K562 (cell line): ENCODE measurements at regions not wholly inside any gene's neighbourhood (a gene's known extent, or its start where the extent isn't known, plus 50 kb on each side); places are given as distances from the start of the nearest gene placed in this dataset.

Experiments used
- ATAC-seq: fragments of 200-7000 bp; cut with Tn5 transposase; 3 replicates; pipeline ENCODE4 v1.9.1; 2020; ENCODE audit warnings: moderate library complexity
- BruUV-seq: library from RNA; stranded (reverse); fragments of 400-500 nt; replicated peaks from 2 replicates; lab custom pipeline; 2021; lab: Mats Ljungman, UMichigan
- CTCF ChIA-PET: fragments of 300-600 bp; formaldehyde crosslinking; extraction: SDS; loops from one replicate; lab custom pipeline; 2021; ENCODE audit warnings: low intra/inter-chr PET ratio; lab: Yijun Ruan, JAX
- POLR2A ChIA-PET: fragments of 300-600, 350-650 bp; sonication (Branson Sonifier 250); formaldehyde crosslinking; extraction: SDS; loops from one replicate; lab custom pipeline; 2021; ENCODE audit warnings: antibody characterized with exemption, inconsistent platforms; lab: Yijun Ruan, JAX
- DNase-seq, 4 experiments: peaks; one replicate each; pipeline versions ENCODE4 v3.0.0 to v3.0.0-alpha.2; 2011 to 2018; ENCODE audit warnings: low spot score in 3 of 4, mixed read lengths in 3 of 4; ENCODE audit errors: extremely low read depth in 1 of 4
- FAIRE-seq: peaks from 2 replicates; lab custom pipeline; 2011; peaks lifted over from hg19 to GRCh38; lab: Jason Lieb, UNC
- H2AFZ ChIP-seq: 2 replicates; pipeline ENCODE4 v1.6.0; 2011; ENCODE audit warnings: low read depth, low read length, control low read depth, inconsistent platforms
- H3K27ac ChIP-seq: fragments of 200-600 bp; 3 replicates; pipeline ENCODE4 v1.8.0; 2011; ENCODE audit warnings: low read depth, mild to moderate bottlenecking, control low read depth, inconsistent platforms, low read length, moderate library complexity, mixed read lengths; ENCODE audit errors: extremely low read depth
- H3K27me3 ChIP-seq, 2 experiments: fragments of 300-600 bp in 1 of 2; 2 replicates in 1 of 2; 3 replicates in 1 of 2; pipeline versions ENCODE4 v1.6.0 to v1.8.0; 2011; ENCODE audit warnings: inconsistent platforms in 2 of 2, low read length in 2 of 2, mild to moderate bottlenecking in 1 of 2, mixed read lengths in 1 of 2, moderate library complexity in 1 of 2; ENCODE audit not compliant: control insufficient read depth in 2 of 2, insufficient read depth in 2 of 2
- H3K36me3 ChIP-seq: fragments of 300-600 bp; 3 replicates; pipeline ENCODE4 v1.8.0; 2011; ENCODE audit warnings: mild to moderate bottlenecking, low read length, inconsistent platforms; ENCODE audit not compliant: control insufficient read depth, insufficient read depth
- H3K4me1 ChIP-seq, 2 experiments: fragments of 200-600 bp in 1 of 2; replicated peaks in 1 of 2; 2 replicates in 1 of 2; 3 replicates in 1 of 2; pipeline versions ENCODE4 v1.5.1 to v1.8.0; 2011; ENCODE audit warnings: inconsistent platforms in 2 of 2, low read length in 2 of 2, mild to moderate bottlenecking in 1 of 2, mixed read lengths in 1 of 2, moderate library complexity in 1 of 2; ENCODE audit not compliant: control insufficient read depth in 2 of 2, insufficient read depth in 2 of 2
- H3K4me2 ChIP-seq: 2 replicates; pipeline ENCODE4 v1.6.1; 2011; ENCODE audit warnings: low read length, control low read depth, inconsistent platforms, mixed read lengths; ENCODE audit not compliant: insufficient read depth
- H3K4me3 ChIP-seq: fragments of 200-600 bp; sonication (generic), shearing (Covaris generic); 2 replicates; pipeline ENCODE4 v1.5.1; 2016; ENCODE audit warnings: control low read depth, inconsistent platforms
- H3K79me2 ChIP-seq: fragments of 200-600 bp; 3 replicates; pipeline ENCODE4 v1.8.0; 2011; ENCODE audit warnings: low read length, inconsistent platforms; ENCODE audit not compliant: control insufficient read depth, insufficient read depth
- H3K9ac ChIP-seq, 2 experiments: 2 replicates each; pipeline versions ENCODE4 v1.6.0 to v1.6.1; 2011; ENCODE audit warnings: low read depth in 2 of 2, low read length in 2 of 2, control low read depth in 1 of 2, inconsistent platforms in 1 of 2, mild to moderate bottlenecking in 1 of 2, mixed read lengths in 1 of 2; ENCODE audit not compliant: insufficient read depth in 1 of 2
- H3K9me1 ChIP-seq: one replicate; pipeline ENCODE4 v1.6.0; 2011; ENCODE audit warnings: inconsistent platforms, mild to moderate bottlenecking, low read length, moderate library complexity; ENCODE audit not compliant: control insufficient read depth, insufficient read depth
- H3K9me3 ChIP-seq: replicated peaks from 2 replicates; pipeline ENCODE4 v1.5.1; 2011; ENCODE audit warnings: low read depth, low read length, inconsistent platforms; ENCODE audit not compliant: control insufficient read depth, insufficient read depth
- H4K20me1 ChIP-seq: replicated peaks from 2 replicates; pipeline ENCODE4 v1.6.1; 2011; ENCODE audit warnings: low read length, inconsistent platforms, mixed read lengths; ENCODE audit not compliant: control insufficient read depth, insufficient read depth
- EWSR1 ChIP-seq: fragments of 450-650 bp; IDR thresholded peaks from 2 replicates; pipeline ENCODE4 v1.6.1; 2018; ENCODE audit warnings: borderline replicate concordance, mild to moderate bottlenecking, low read depth, moderate library complexity; ENCODE audit not compliant: partially characterized antibody
- JUNB ChIP-seq: fragments of 450-650 bp; formaldehyde crosslinking; conservative IDR thresholded peaks from 2 replicates; pipeline ENCODE4 v1.4.0; 2020; ENCODE audit warnings: mild to moderate bottlenecking
- PHB2 ChIP-seq: fragments of 450-650 bp; IDR thresholded peaks from 2 replicates; pipeline ENCODE4 v1.6.1; 2017; ENCODE audit warnings: low read depth
- POLR2H ChIP-seq: IDR thresholded peaks from 2 replicates; pipeline ENCODE4 v1.6.1; 2016; ENCODE audit warnings: missing genetic modification characterization, low read depth, mild to moderate bottlenecking, control low read depth, missing compliant biosample characterization, moderate library complexity
- THRB ChIP-seq: fragments of 450-650 bp; formaldehyde crosslinking; conservative IDR thresholded peaks from 2 replicates; pipeline ENCODE4 v1.4.0; 2022; ENCODE audit warnings: mild to moderate bottlenecking, missing genetic modification characterization
- ZBTB8A ChIP-seq: fragments of 450-650 bp; IDR thresholded peaks from 2 replicates; pipeline ENCODE4 v1.6.1; 2018; ENCODE audit warnings: mild to moderate bottlenecking, moderate library complexity; ENCODE audit not compliant: partially characterized antibody
- ZNF175 ChIP-seq: fragments of 200-800 bp; sonication (Bioruptor generic); IDR thresholded peaks from 2 replicates; pipeline ENCODE4 v1.6.1; 2016; ENCODE audit warnings: low read depth, mild to moderate bottlenecking, missing genetic modification characterization, missing compliant biosample characterization
- WGBS: fragments of 100-300 bp; shearing (Covaris generic); methylation state at CpG from one replicate; pipeline ENCODE4 v1.1.6; 2016; ENCODE audit warnings: low coverage, mixed read lengths; ENCODE audit not compliant: insufficient coverage; ENCODE audit errors: missing lambda C conversion rate; 5-methylcytosine and 5-hydroxymethylcytosine counted together
- in situ Hi-C: fragments of 300-500 bp; cut with MboI; formaldehyde crosslinking; loops from 4 replicates; pipeline ENCODE4 v1.15.0; 2018; ENCODE audit warnings: inconsistent platforms, mixed read lengths
- intact Hi-C: fragments of 100-400 bp; cut with micrococcal nuclease; formaldehyde crosslinking; loops from 2 replicates; pipeline ENCODE4 v1.14.2; 2022

DNA sequence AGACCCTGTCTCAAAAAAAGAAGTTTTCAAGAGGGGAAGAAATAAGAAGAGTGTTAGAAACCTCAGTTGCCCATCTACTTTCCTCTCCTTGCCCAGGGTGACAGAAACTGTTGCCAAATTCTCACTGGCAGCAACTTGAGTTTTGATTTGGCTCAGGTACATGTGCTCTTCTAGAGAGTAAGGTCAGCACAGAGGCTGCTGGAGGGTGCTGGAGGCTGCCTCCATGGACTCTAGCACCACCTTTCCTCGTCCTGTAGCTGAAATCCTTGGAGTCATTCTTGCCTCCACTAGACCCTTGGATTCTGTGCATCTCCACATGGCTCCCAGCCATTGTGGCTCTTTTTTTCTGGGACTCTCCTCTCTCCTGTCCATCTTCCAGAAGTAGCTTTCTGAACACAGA lies 149.1 kb downstream of the TM9SF2 start:
- FAIRE-seq, result no peak
- H3K4me3 ChIP-seq, result no peak overlapping the region
- 0% methylated on average over 1 of the region's 1 CpG for WGBS
- no peaks in the 10 kb centered on the region for H3K36me3 ChIP-seq
- no peak overlapping the region for H3K9ac ChIP-seq
- no peak for DNase-seq
- peaks cover 22% of the 10 kb centered on the region for H4K20me1 ChIP-seq
- H2AFZ ChIP-seq, result no peak overlapping the region
- no TSS peak for BruUV-seq
- no peaks in the 10 kb centered on the region for H3K9me1 ChIP-seq
- intact Hi-C loops, result no loop called here
- H3K9me3 ChIP-seq, result no peaks in the 10 kb centered on the region
- peaks cover 0 to 5% of the 10 kb centered on the region in 2 experiments; a peak in 1 of 5 replicates for H3K27me3 ChIP-seq
- no peaks in the 10 kb centered on the region for H3K79me2 ChIP-seq
- CTCF ChIA-PET, result no interaction called here
- H3K4me2 ChIP-seq, result no peak overlapping the region
- H3K27ac ChIP-seq, result no peak overlapping the region
- in situ Hi-C loops, result loop anchor here (25.0 kb wide), 2 partner anchors 587 to 887 kb away; no protein-coding TSS in a partner anchor
- no peaks in the 10 kb centered on the region for H3K4me1 ChIP-seq
- POLR2A ChIA-PET, result no interaction called here
- TF ChIP-seq ZNF175 (CRISPR knock-in tag) (no peak), EWSR1 (no peak), POLR2H (tag) (no peak), JUNB (CRISPR knock-in tag) (no peak), ZBTB8A (no peak), THRB (no peak), PHB2 (no peak)
- no peak for ATAC-seq
